Neural progenitor cell (in vitro differentiated cells): ENCODE measurements at regions not wholly inside any gene's neighbourhood (a gene's known extent, or its start where the extent isn't known, plus 50 kb on each side); places are given as distances from the start of the nearest gene placed in this dataset.

ENCODE experiments used
- EZH2 ChIP-seq: fragments of 200-600 bp; sonication (generic); IDR thresholded peaks from 2 replicates; pipeline ENCODE4 v1.6.1; 2017; ENCODE audit warnings: antibody characterized with exemption, mild to moderate bottlenecking, moderate library complexity
- TF ChIP-seq, protein P1 (sequence below): fragments of 200-600 bp; sonication (generic); IDR thresholded peaks from 2 replicates; pipeline ENCODE4 v1.5.1; 2017; ENCODE audit warnings: antibody characterized with exemption, mild to moderate bottlenecking

DNA sequence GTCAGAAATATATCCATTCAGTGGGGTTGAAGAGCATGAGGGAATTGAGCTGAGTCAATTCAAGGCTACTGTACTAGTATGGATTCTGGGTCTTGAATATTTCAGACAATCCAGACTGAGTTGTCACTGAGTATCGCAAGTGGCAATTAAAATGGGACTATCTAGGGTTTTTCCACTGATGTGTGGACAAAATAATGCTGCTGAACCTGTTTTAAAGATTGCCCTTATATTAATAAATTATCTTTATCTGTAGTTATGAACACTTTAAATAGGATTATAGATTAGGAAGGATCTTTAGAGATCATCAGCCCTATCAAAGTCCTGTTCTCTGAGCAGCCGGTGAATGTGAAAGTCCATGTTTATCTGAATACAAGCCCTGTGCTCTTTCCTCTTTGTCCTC lies 478.3 kb upstream of the KIRREL3 start:
- TF ChIP-seq EZH2, result no peak
- TF ChIP-seq, protein P1, sequence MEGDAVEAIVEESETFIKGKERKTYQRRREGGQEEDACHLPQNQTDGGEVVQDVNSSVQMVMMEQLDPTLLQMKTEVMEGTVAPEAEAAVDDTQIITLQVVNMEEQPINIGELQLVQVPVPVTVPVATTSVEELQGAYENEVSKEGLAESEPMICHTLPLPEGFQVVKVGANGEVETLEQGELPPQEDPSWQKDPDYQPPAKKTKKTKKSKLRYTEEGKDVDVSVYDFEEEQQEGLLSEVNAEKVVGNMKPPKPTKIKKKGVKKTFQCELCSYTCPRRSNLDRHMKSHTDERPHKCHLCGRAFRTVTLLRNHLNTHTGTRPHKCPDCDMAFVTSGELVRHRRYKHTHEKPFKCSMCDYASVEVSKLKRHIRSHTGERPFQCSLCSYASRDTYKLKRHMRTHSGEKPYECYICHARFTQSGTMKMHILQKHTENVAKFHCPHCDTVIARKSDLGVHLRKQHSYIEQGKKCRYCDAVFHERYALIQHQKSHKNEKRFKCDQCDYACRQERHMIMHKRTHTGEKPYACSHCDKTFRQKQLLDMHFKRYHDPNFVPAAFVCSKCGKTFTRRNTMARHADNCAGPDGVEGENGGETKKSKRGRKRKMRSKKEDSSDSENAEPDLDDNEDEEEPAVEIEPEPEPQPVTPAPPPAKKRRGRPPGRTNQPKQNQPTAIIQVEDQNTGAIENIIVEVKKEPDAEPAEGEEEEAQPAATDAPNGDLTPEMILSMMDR, result no peak
